T-helper 17 cell (primary cell): ENCODE measurements at regions not wholly inside any gene's neighbourhood (a gene's known extent, or its start where the extent isn't known, plus 50 kb on each side); places are given as distances from the start of the nearest gene placed in this dataset.

Experiments
- ATAC-seq: fragments of 150-1000 bp; cut with Tn5 transposase; 2 replicates; pipeline ENCODE4 v1.10.0; 2021; ENCODE audit warnings: mild to moderate bottlenecking, moderate library complexity
- DNase-seq, 3 donors: peaks; one replicate each; pipeline versions ENCODE4 v3.0.0 to v3.0.0-alpha.2; 2020 to 2021
- H3K9me3 ChIP-seq: one replicate; pipeline ENCODE4 v1.7.0; 2013; ENCODE audit warnings: low read length, mild to moderate bottlenecking; ENCODE audit not compliant: control insufficient read depth, poor library complexity, severe bottlenecking
- H3K27ac Mint-ChIP-seq: one replicate; pipeline ENCODE4 v1.8.0; 2022; ENCODE audit warnings: mild to moderate bottlenecking, moderate library complexity, mixed read lengths
- H3K27me3 Mint-ChIP-seq: one replicate; pipeline ENCODE4 v1.8.0; 2022; ENCODE audit warnings: mixed read lengths
- H3K36me3 Mint-ChIP-seq: one replicate; pipeline ENCODE4 v1.8.0; 2022; ENCODE audit warnings: low read depth, mixed read lengths
- H3K4me1 Mint-ChIP-seq: one replicate; pipeline ENCODE4 v1.8.0; 2022; ENCODE audit warnings: mild to moderate bottlenecking, mixed read lengths
- H3K4me3 Mint-ChIP-seq: one replicate; pipeline ENCODE4 v1.8.0; 2022; ENCODE audit warnings: mild to moderate bottlenecking, moderate library complexity, mixed read lengths

GRCh38 chr14:96729889-96730288, 67.3 kb upstream of the VRK1 start:
- ATAC-seq, result no peak
- H3K9me3 ChIP-seq, result no peaks in the 10 kb centered on the region
- Mint-ChIP-seq H3K27me3 (peaks cover 46% of the 10 kb centered on the region), H3K27ac (no peak overlapping the region), H3K36me3 (no peaks in the 10 kb centered on the region), H3K4me3 (no peak overlapping the region), H3K4me1 (no peaks in the 10 kb centered on the region)
- no peak for DNase-seq

GRCh38 chr14:96730386-96730785, 66.8 kb upstream of the VRK1 start:
- no peak overlapping the region for H3K4me3 Mint-ChIP-seq

GRCh38 chr14:96734076-96734622, 63.0 kb upstream of the VRK1 start:
- no peak overlapping the region for H3K4me3 Mint-ChIP-seq
- H3K27me3 Mint-ChIP-seq, result peaks cover 81% of the 10 kb centered on the region
- H3K36me3 Mint-ChIP-seq, result peaks cover 2% of the 10 kb centered on the region
- H3K27ac Mint-ChIP-seq, result no peak overlapping the region
- ATAC-seq (no peak), DNase-seq (no peak)
- peaks cover 3% of the 10 kb centered on the region for H3K4me1 Mint-ChIP-seq
- H3K9me3 ChIP-seq, result no peaks in the 10 kb centered on the region

More at GRCh38 chr14:96730386-96730785, 66.8 kb upstream of the VRK1 start:
- DNase-seq (no peak), ATAC-seq (no peak)
- Mint-ChIP-seq H3K27ac (no peak overlapping the region), H3K4me1 (no peaks in the 10 kb centered on the region), H3K36me3 (no peaks in the 10 kb centered on the region), H3K27me3 (peaks cover 51% of the 10 kb centered on the region)
- no peaks in the 10 kb centered on the region for H3K9me3 ChIP-seq

GRCh38 chr14:96735526-96735925, 61.7 kb upstream of the VRK1 start:
- peaks cover 3% of the 10 kb centered on the region for H3K4me1 Mint-ChIP-seq
- ATAC-seq (no peak), DNase-seq (no peak)
- H3K9me3 ChIP-seq, result no peaks in the 10 kb centered on the region
- peaks cover 88% of the 10 kb centered on the region for H3K27me3 Mint-ChIP-seq
- H3K27ac Mint-ChIP-seq, result no peak overlapping the region
- H3K36me3 Mint-ChIP-seq, result peaks cover 2% of the 10 kb centered on the region
- H3K4me3 Mint-ChIP-seq, result no peak overlapping the region

GRCh38 chr14:96736439-96736838, 60.7 kb upstream of the VRK1 start:
- H3K27ac Mint-ChIP-seq, result no peak overlapping the region
- ATAC-seq, result no peak
- no peak overlapping the region for H3K4me3 Mint-ChIP-seq
- no peak for DNase-seq
- peaks cover 91% of the 10 kb centered on the region for H3K27me3 Mint-ChIP-seq
- H3K9me3 ChIP-seq, result no peaks in the 10 kb centered on the region
- peaks cover 2% of the 10 kb centered on the region for H3K36me3 Mint-ChIP-seq
- peaks cover 8% of the 10 kb centered on the region for H3K4me1 Mint-ChIP-seq

GRCh38 chr14:96737881-96738280, 59.3 kb upstream of the VRK1 start:
- Mint-ChIP-seq H3K27ac (no peak overlapping the region), H3K27me3 (peaks cover 90% of the 10 kb centered on the region), H3K36me3 (peaks cover 2% of the 10 kb centered on the region), H3K4me1 (peaks cover 10% of the 10 kb centered on the region), H3K4me3 (no peak overlapping the region)
- no peaks in the 10 kb centered on the region for H3K9me3 ChIP-seq
- no peak for ATAC-seq
- no peak for DNase-seq

GRCh38 chr14:96739200-96739910, 57.8 kb upstream of the VRK1 start:
- peaks cover 2% of the 10 kb centered on the region for H3K36me3 Mint-ChIP-seq
- H3K27ac Mint-ChIP-seq, result no peak overlapping the region
- H3K9me3 ChIP-seq, result no peaks in the 10 kb centered on the region
- peaks cover 10% of the 10 kb centered on the region for H3K4me1 Mint-ChIP-seq
- no peak for DNase-seq
- no peak for ATAC-seq
- peaks cover 95% of the 10 kb centered on the region for H3K27me3 Mint-ChIP-seq
- H3K4me3 Mint-ChIP-seq, result peak overlapping the region; percentile 47

GRCh38 chr14:96741151-96741977, 55.8 kb upstream of the VRK1 start:
- no peaks in the 10 kb centered on the region for H3K9me3 ChIP-seq
- Mint-ChIP-seq H3K4me1 (peaks cover 10% of the 10 kb centered on the region), H3K36me3 (peaks cover 2% of the 10 kb centered on the region), H3K4me3 (peak overlapping the region; percentile 85), H3K27ac (no peak overlapping the region), H3K27me3 (peaks cover 96% of the 10 kb centered on the region)
- peak; percentile 97 for ATAC-seq
- DNase-seq, result peak; percentile 60 to 81 (median 62)

GRCh38 chr14:96744262-96744661, 52.9 kb upstream of the VRK1 start:
- Mint-ChIP-seq H3K4me1 (peaks cover 9% of the 10 kb centered on the region), H3K36me3 (no peaks in the 10 kb centered on the region), H3K27ac (no peak overlapping the region), H3K27me3 (peaks cover 85% of the 10 kb centered on the region), H3K4me3 (no peak overlapping the region)
- no peaks in the 10 kb centered on the region for H3K9me3 ChIP-seq
- no peak for ATAC-seq
- DNase-seq, result no peak

GRCh38 chr14:96745500-96746051, 51.6 kb upstream of the VRK1 start:
- no peak overlapping the region for H3K4me3 Mint-ChIP-seq
- DNase-seq (no peak), ATAC-seq (no peak)
- peaks cover 75% of the 10 kb centered on the region for H3K27me3 Mint-ChIP-seq
- H3K4me1 Mint-ChIP-seq, result peaks cover 9% of the 10 kb centered on the region
- H3K9me3 ChIP-seq, result no peaks in the 10 kb centered on the region
- H3K36me3 Mint-ChIP-seq, result no peaks in the 10 kb centered on the region
- no peak overlapping the region for H3K27ac Mint-ChIP-seq

- ATAC-seq (no peak), DNase-seq (no peak)
- no peaks in the 10 kb centered on the region for H3K36me3 Mint-ChIP-seq
- H3K27me3 Mint-ChIP-seq, result peaks cover 75% of the 10 kb centered on the region
- H3K27ac Mint-ChIP-seq, result no peak overlapping the region
- no peak overlapping the region for H3K4me3 Mint-ChIP-seq
- H3K9me3 ChIP-seq, result no peaks in the 10 kb centered on the region
- H3K4me1 Mint-ChIP-seq, result peaks cover 8% of the 10 kb centered on the region
Measured at GRCh38 chr14:96746101-96746500, 51.1 kb upstream of the VRK1 start.

- no peak overlapping the region for H3K4me3 Mint-ChIP-seq
- ATAC-seq, result no peak
- no peaks in the 10 kb centered on the region for H3K36me3 Mint-ChIP-seq
- no peaks in the 10 kb centered on the region for H3K9me3 ChIP-seq
- H3K27me3 Mint-ChIP-seq, result peaks cover 67% of the 10 kb centered on the region
- no peak overlapping the region for H3K27ac Mint-ChIP-seq
- H3K4me1 Mint-ChIP-seq, result peaks cover 3% of the 10 kb centered on the region
- no peak for DNase-seq
Measured at GRCh38 chr14:96747006-96747405, 50.2 kb upstream of the VRK1 start.
